ENCODE measurements at regions not wholly inside any gene's neighbourhood (a gene's known extent, or its start where the extent isn't known, plus 50 kb on each side); places are given as distances from the start of the nearest gene placed in this dataset.

DNA sequence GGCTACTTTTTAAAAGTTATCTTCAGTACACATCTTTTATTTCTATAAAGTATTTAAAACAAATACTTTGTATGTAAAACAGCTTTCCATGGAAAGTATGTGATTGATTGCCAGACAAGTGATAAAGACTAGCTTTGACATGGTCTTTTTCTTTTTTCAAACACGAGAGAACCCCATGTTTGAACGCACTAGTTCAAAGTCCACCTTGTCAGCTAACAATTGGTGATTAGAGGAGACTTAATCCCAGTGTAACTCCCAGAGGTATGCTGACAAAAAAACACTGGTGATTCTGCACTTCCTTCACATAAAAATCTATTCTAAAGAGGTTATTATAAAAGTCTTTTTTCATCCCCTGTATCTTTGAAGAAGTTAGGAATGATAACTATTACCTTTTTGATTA lies 438.1 kb downstream of the GJA1 start:
- H3K4me3 ChIP-seq (ENCODE audit: low read depth, low read length): no peak overlapping the region
- TF ChIP-seq, protein P1, sequence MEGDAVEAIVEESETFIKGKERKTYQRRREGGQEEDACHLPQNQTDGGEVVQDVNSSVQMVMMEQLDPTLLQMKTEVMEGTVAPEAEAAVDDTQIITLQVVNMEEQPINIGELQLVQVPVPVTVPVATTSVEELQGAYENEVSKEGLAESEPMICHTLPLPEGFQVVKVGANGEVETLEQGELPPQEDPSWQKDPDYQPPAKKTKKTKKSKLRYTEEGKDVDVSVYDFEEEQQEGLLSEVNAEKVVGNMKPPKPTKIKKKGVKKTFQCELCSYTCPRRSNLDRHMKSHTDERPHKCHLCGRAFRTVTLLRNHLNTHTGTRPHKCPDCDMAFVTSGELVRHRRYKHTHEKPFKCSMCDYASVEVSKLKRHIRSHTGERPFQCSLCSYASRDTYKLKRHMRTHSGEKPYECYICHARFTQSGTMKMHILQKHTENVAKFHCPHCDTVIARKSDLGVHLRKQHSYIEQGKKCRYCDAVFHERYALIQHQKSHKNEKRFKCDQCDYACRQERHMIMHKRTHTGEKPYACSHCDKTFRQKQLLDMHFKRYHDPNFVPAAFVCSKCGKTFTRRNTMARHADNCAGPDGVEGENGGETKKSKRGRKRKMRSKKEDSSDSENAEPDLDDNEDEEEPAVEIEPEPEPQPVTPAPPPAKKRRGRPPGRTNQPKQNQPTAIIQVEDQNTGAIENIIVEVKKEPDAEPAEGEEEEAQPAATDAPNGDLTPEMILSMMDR (IDR thresholded peaks at IDR 0.05; ENCODE audit: low read depth, low read length): no peak

GRCh38 chr6:121876721-121877120 lies 441.3 kb downstream of the GJA1 start:
- TF ChIP-seq, protein P1 (IDR thresholded peaks at IDR 0.05; ENCODE audit: low read depth, low read length): no peak
- no peak overlapping the region for H3K4me3 ChIP-seq (ENCODE audit: low read depth, low read length)

DNA sequence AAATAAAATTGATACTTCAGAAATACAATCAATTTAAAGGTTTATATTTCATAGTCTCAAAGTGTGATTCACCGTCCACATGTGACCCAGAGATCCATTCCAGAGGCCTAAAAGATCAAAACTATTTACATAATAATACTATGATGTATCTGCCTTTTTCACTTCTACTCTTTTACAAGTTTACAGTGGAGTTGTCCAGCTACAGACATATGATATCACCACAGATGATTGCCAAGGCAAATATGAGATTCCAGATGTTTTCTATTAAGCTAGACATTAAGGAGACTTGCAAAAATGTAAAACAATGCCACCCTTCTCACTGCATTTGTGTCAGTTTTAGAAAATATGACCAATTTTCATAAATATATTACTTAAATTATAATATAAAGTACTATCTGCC lies 443.7 kb downstream of the GJA1 start:
- TF ChIP-seq, protein P1 (IDR thresholded peaks at IDR 0.05; ENCODE audit: low read depth, low read length): no peak
- no peak overlapping the region for H3K4me3 ChIP-seq (ENCODE audit: low read depth, low read length)

GRCh38 chr6:121880831-121881230 lies 445.4 kb downstream of the GJA1 start:
- TF ChIP-seq, protein P1 (IDR thresholded peaks at IDR 0.05; ENCODE audit: low read depth, low read length): no peak
- no peak overlapping the region for H3K4me3 ChIP-seq (ENCODE audit: low read depth, low read length)

DNA sequence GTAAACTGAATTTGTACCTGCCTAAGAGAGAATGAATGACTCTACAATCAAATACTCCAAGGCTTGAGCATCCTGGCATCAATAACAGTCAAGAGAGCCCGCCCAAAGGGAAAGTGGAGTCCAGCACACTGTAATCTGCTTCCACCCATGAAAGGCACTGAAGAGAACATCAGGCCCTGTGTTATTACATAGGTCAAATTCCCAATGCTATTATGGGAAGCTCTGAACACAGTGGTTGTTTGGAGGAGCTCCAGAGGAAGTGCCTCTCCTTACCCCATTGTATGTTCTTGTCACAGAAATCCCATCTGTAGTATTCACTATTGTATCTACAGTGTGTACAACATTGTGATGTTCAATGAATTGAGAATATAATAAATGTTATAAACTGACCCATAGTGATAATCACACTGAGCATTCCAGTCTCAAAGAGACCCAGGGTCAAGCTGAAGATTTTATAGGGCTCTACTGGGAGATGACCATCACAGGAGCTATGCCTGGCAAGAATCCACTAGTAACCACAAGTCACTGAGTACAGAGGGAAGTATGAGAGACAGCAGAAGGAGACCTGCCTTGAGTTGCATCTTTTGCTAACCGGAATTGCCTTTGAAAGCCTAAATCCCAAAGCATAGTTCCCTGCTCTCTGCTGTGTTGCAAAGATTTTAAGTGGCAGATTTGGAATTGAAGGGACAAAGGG lies 446.7 kb downstream of the GJA1 start:
- no peak overlapping the region for H3K4me3 ChIP-seq (ENCODE audit: low read depth, low read length)
- TF ChIP-seq, protein P1 (IDR thresholded peaks at IDR 0.05; ENCODE audit: low read depth, low read length): no peak

- H3K4me3 ChIP-seq (ENCODE audit: low read depth, low read length): no peak overlapping the region
- TF ChIP-seq, protein P1 (IDR thresholded peaks at IDR 0.05; ENCODE audit: low read depth, low read length): no peak
Measured at GRCh38 chr6:121884091-121884490, 448.6 kb downstream of the GJA1 start.

DNA sequence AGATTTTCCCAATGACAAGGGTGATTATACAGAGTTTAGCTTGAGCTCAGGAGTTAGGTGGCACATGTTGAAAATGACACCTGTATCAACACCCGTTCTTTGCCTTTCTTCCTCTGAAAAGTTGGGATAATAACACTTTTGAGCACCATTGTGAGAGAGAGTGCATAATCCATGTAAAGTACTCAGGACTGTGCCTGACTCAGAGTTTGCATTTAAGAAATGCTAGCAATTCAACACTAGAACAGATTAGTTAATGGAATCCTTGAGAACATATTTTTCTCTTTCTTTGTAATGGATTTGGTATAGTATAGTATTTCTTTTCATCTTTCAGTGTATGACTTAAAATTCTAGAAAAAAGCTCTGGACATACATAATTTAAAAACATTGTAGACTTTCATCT lies 449.2 kb downstream of the GJA1 start:
- TF ChIP-seq, protein P1 (IDR thresholded peaks at IDR 0.05; ENCODE audit: low read depth, low read length): no peak

More for the DNA sequence above, 449.2 kb downstream of the GJA1 start:
- H3K4me3 ChIP-seq (ENCODE audit: low read depth, low read length): no peak overlapping the region

Measured in WI38 (cell line).